ENCODE measurements at regions not wholly inside any gene's neighbourhood (a gene's known extent, or its start where the extent isn't known, plus 50 kb on each side); places are given as distances from the start of the nearest gene placed in this dataset.
"Not testable (repeated sequence)": the region's sequence is repeated elsewhere in the genome, so short reads cannot be mapped to it uniquely, and the experiment has no call there.

DNA sequence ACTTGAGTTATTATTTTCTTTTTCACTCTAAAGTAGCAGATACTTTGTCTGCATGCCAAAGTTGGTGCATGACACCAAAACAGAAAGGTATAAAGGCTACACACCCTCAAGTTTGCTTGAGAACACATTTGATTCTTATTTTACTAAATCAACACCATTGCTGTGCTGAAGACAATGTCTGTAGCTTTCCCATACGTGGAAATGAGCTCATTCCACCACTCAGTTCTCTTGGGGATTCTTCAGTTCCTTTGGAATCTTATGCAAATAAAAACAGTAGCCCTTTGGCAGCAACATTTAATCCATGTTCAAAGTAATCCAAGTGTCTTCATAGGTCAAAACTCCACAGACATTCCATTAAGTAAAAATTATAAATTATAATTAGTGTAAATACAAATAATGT lies 264.9 kb downstream of the TLE1 start:
- no peak for DNase-seq

DNA sequence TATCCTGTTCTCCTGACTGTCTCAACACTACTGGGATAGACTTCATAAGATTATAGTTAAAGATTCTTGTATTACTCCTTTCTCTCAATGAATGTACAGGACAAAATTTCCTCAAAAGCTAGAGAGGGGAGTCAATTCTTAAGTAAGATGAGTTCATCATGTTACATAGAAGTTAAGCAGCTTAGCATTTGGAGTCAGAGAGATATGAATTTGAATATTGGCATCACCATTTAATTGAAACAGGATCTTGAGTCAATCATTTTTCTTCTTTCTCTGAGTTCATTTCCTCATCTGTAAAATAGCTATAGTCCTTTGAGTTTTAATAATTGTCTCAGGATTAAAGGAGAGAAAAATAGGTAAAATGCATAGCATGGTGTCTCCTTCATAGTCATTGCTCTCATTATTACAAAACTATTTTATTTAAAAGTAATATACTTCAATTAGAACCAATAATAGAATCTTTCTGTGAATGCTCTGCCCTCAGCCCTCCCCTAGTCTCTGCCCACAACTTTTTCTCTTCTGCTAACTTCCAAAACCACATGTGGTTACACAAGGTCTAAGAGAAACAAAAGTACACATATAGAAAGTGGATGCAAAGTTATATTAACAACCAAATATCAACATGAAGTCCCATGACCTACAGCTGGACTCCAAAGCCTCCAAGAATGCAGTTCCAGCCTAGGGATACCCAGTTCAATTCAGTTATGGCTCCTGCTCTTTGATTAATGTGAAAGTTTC lies 265.6 kb downstream of the TLE1 start:
- DNase-seq, result no peak

- not testable (repeated sequence) for DNase-seq
Measured at GRCh38 chr9:81421090-81421489, 268.3 kb downstream of the TLE1 start.

- DNase-seq, result no peak
Measured at GRCh38 chr9:81420024-81420423, 269.3 kb downstream of the TLE1 start.

DNA sequence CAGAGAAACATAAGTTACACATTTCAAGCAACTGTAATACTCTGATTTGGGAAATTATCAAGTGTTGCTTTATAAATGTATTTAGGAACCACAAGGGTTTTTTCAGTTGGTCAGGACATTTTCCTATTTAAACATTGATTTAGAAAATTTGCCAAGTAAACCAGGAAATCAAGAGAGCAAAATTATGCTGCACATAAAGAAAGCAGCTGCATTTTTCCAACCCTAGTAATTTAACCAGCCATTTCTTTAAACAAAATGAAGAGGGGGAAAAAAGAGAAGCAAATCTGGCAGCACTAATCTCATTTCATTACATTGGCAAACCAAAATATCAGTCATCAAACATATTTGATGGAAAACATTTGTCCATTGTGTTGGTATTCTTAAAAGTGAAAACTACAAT lies 271.4 kb downstream of the TLE1 start:
- DNase-seq, result no peak

- no peak for DNase-seq
Measured at GRCh38 chr9:81417299-81417675, 272.1 kb downstream of the TLE1 start.

DNA sequence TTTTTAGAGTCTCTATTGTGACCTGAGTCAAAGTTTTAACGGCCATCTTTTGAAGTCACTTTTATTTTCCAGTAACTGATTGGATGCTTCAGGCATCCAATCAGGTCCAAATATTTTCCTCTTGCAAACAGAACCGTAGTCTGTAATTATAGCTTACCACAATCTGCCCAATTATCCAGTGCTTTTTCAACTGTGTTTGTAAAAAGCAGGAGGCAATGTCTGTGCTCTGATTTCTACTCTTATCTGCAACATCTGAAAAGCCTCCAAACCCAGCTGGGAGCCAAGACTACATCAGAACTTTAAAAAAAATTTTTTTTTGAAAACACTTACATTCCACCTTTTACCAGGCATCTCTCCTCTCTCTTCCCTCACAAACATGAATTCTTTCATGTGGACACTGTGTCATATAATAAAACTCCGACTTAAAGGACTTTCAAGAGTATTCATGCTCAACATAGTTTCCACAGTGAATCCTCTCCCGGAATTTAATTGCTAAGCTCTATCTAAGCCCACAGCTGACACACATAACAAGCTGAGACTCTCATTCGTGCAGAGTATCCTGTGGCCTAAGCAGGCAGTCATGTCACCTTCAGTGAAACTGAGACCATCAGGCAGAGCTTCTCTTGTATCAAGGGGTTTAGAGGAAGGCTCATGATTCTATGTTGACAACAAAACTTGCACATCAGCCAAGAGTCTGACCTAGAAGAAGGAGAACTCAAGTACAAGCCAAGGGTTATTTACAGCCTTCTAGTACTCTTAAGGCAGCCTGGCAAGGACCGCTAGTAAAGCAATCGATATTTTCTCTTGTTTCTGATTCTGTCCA lies 272.7 kb downstream of the TLE1 start:
- DNase-seq, result no peak

GRCh38 chr9:81414836-81415235 lies 274.5 kb downstream of the TLE1 start:
- DNase-seq, result no peak

DNA sequence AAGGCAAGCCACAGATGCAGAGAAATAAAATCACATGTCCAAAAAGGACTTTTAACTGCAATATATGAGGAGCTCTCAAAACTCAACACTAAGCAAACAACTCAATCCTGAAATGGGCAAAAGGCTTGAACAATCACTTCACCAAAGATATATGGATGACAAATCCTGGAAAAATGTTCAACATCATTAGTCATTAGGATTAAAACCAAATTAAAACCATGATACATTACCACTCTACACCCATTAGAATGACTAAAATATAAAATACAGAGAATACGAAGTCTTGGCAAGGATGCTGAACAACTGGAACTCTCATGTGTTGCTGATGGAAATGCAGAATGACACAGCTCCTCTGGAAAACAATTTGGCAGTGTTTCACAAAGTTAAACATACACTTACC lies 277.4 kb downstream of the TLE1 start:
- DNase-seq, result no peak

GRCh38 chr9:81410201-81410600 lies 279.1 kb downstream of the TLE1 start:
- DNase-seq, result no peak

GRCh38 chr9:81408951-81409350 lies 280.4 kb downstream of the TLE1 start:
- no peak for DNase-seq

DNA sequence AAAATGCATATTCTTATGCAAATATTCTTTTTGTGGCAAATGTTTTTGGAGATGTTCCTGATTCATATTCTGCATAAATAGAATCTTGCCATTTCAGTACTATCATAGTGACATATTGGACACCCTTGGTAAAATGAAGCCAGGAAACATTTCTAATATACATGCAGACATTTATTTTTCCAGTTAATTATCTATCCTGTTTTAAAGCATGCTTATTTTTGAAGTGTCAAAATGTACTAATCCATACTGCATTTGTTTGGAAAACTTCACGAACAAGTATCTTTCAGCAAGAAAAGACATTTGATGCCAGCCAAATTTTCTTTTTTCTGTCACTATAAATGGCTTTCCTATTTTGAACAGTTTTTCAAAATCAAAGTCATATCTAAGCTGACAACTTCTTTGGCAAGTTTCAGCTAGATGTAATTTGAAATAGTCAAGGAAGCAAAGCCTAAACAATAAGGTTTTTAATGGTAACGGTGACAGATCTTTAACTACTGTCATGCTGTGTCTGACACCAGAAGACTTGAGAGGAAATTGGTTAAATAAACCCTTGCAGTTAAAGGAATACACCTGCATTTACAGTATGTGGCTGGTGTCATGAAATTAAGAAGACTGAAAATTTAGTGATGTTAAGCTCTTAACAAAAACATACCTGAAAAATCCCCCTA lies 284.3 kb downstream of the TLE1 start:
- DNase-seq, result no peak

- no peak for DNase-seq
Measured at GRCh38 chr9:81397481-81398381, 291.6 kb downstream of the TLE1 start.

GRCh38 chr9:81396528-81396927 lies 292.8 kb downstream of the TLE1 start:
- no peak for DNase-seq

DNA sequence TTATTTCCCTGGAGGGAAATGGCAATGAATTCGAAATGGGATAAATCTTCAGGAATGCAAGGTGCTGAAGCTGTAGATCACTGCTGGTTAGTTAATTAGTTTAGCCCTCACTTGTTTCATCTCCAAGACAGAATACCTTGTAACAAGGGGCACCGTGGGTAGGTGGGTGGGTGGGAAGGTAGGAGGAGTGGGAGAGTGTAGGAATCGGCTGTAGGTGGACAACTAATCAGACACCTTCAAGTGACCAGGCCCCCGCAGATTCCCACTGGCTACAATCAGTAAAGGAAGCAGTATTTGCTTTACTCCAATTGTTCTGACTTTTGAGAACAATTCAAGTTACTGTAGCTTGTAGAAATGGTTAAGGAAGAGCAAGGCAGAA lies 293.7 kb downstream of the TLE1 start:
- DNase-seq, result no peak

- no peak for DNase-seq
Measured at GRCh38 chr9:81394881-81395675, 294.3 kb downstream of the TLE1 start.

DNA sequence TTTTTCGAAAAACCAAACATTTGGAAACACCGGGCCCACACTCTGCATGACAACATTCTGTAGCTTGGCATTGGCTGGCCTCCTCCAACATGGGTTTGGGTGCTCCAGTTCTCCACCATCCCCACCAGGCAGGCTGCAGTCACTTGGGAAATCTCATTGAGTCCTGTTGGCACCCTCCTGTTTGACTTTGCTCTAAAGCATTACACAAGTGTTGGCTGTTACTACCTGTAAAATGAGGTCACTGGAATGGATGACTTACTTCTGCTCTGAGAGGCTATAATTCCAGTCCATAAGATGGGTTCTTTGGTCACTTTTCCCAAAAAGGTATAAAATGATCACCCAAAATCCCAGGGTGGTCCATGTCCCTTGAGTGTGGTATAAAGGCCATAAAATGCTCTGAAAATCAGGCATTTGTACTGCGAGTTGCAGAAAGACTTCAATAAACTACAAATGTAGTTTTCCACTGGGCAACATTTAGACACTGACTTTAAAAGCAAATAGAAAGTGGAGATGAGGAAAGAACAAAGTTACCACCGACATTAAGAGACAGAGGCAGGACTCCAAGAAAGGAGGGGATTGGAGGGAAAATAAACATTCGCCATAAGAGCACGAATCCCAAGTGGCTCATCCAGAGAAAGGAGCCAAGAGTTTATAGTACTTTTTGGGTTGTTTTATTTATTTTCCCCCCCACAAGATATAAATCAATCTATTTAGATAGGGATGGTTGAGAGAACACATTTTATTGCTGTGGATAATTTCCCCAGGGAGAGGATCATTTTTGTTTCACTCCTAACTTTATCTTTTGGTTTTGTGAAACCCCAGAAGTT lies 295.1 kb downstream of the TLE1 start:
- DNase-seq, result no peak

DNA sequence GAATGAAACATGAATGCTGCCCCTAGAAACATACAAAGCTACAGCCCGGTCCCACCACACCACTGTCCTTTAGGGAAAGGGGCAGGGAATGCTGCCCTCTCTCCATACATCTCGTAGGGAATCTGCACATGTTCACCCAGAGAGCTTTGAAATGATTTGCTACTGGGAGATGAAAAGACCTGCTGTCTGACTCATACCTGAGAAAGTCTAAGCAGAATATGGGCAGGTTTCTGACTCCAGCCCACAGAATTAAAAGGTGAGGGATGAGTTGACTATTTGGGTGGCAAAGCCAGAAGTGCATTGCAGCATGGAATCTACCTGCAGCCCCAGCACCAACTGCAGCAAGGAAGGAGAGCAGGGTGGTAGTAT lies 297.9 kb downstream of the TLE1 start:
- no peak for DNase-seq

- DNase-seq, result no peak
Measured at GRCh38 chr9:81390792-81391456, 298.4 kb downstream of the TLE1 start.

- no peak for DNase-seq
Measured at GRCh38 chr9:81389569-81389993, 299.8 kb downstream of the TLE1 start.

DNA sequence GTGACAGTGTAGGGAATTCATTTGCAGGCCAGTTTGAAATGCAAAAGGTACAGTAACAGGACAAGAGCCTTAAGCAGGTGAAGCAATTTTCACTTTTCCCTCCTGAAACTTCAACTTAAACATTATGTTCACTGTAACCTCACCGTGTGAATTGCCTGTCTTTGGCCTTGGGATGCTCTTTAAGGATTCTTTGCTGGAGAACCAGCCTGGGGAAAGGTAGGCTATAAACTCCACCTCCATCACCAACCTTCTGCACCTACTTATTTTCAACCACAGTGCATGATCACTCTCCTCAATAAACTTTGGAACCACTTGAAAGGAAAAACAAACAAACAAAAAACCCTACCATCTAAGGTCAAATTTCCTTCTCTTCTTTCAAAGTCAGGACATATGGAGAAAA lies 300.5 kb downstream of the TLE1 start:
- no peak for DNase-seq
